Keratinocyte (primary cell): ENCODE measurements at regions not wholly inside any gene's neighbourhood (a gene's known extent, or its start where the extent isn't known, plus 50 kb on each side); places are given as distances from the start of the nearest gene placed in this dataset.

Experiments
- DNase-seq: peaks from one replicate; pipeline ENCODE4 v3.0.0-alpha.2; 2011; ENCODE audit warnings: low read depth, missing footprints, low spot score
- FAIRE-seq: peaks from 2 replicates; lab custom pipeline; 2011; peaks lifted over from hg19 to GRCh38; lab: Jason Lieb, UNC
- H2AFZ ChIP-seq: 2 replicates; pipeline ENCODE4 v1.6.0; 2012; ENCODE audit warnings: low read length, control low read depth, inconsistent platforms; ENCODE audit not compliant: control insufficient read depth
- H3K27ac ChIP-seq: 2 replicates; pipeline ENCODE4 v1.5.1; 2011; ENCODE audit warnings: low read length; ENCODE audit not compliant: control insufficient read depth, insufficient read depth
- H3K27me3 ChIP-seq: 3 replicates; pipeline ENCODE4 v1.6.0; 2011; ENCODE audit warnings: low read length; ENCODE audit not compliant: control insufficient read depth, insufficient read depth; ENCODE audit errors: extremely low read depth
- H3K36me3 ChIP-seq, 2 experiments: 2 replicates in 1 of 2; 3 replicates in 1 of 2; pipeline ENCODE4 v1.5.1; 2011; ENCODE audit warnings: low read length in 2 of 2, mild to moderate bottlenecking in 1 of 2; ENCODE audit not compliant: control insufficient read depth in 2 of 2, insufficient read depth in 2 of 2; ENCODE audit errors: extremely low read depth in 1 of 2
- H3K4me1 ChIP-seq: 3 replicates; pipeline ENCODE4 v1.5.1; 2011; ENCODE audit warnings: low read length; ENCODE audit not compliant: control insufficient read depth, insufficient read depth; ENCODE audit errors: extremely low read depth
- H3K4me2 ChIP-seq: 3 replicates; pipeline ENCODE4 v1.6.0; 2011; ENCODE audit warnings: low read depth, low read length; ENCODE audit not compliant: control insufficient read depth, insufficient read depth; ENCODE audit errors: extremely low read depth
- H3K4me3 ChIP-seq, 3 experiments: fragments of 200-600 bp in 1 of 3; sonication (generic) in 1 of 3; 2 replicates in 2 of 3; 3 replicates in 1 of 3; pipeline ENCODE4 v1.5.1; 2011 to 2016; ENCODE audit warnings: low read length in 3 of 3, mild to moderate bottlenecking in 3 of 3, control low read depth in 2 of 3, inconsistent platforms in 1 of 3, low read depth in 1 of 3, mixed read lengths in 1 of 3, mixed run types in 1 of 3, moderate library complexity in 1 of 3; ENCODE audit not compliant: control insufficient read depth in 2 of 3, insufficient read depth in 2 of 3; ENCODE audit errors: extremely low read depth in 1 of 3
- H3K79me2 ChIP-seq: 2 replicates; pipeline ENCODE4 v1.6.0; 2012; ENCODE audit warnings: low read length; ENCODE audit not compliant: control insufficient read depth, insufficient read depth
- H3K9ac ChIP-seq: 3 replicates; pipeline ENCODE4 v1.6.0; 2011; ENCODE audit warnings: low read length; ENCODE audit not compliant: control insufficient read depth, insufficient read depth; ENCODE audit errors: extremely low read depth
- H3K9me1 ChIP-seq: 3 replicates; pipeline ENCODE4 v1.6.0; 2011; ENCODE audit warnings: low read length; ENCODE audit not compliant: control insufficient read depth, insufficient read depth; ENCODE audit errors: extremely low read depth
- H3K9me3 ChIP-seq: 2 replicates; pipeline ENCODE4 v1.5.1; 2012; ENCODE audit warnings: low read depth, low read length; ENCODE audit not compliant: control insufficient read depth
- H4K20me1 ChIP-seq: 3 replicates; pipeline ENCODE4 v1.6.0; 2011; ENCODE audit warnings: low read length; ENCODE audit not compliant: control insufficient read depth, insufficient read depth; ENCODE audit errors: extremely low read depth
- EZH2 ChIP-seq: IDR thresholded peaks from one replicate; pipeline ENCODE4 v1.6.1; 2012; ENCODE audit warnings: inconsistent platforms, mild to moderate bottlenecking, low read length, moderate library complexity
- dilution Hi-C: fragments of 300-500 bp; cut with MboI; formaldehyde crosslinking; loops from one replicate; pipeline ENCODE4 v1.7.0; 2020; ENCODE audit warnings: low sequenced_read_pairs; ENCODE audit not compliant: extremely low pct_ligation_motif_present
- TF ChIP-seq, protein P1 (sequence below), 3 experiments: IDR thresholded peaks in 1 of 3; conservative IDR thresholded peaks in 1 of 3; optimal IDR thresholded peaks in 1 of 3; 2 replicates in 2 of 3; 3 replicates in 1 of 3; pipeline versions ENCODE3 to v1.5.1; 2011; ENCODE audit warnings: low read length in 3 of 3, mild to moderate bottlenecking in 3 of 3, moderate library complexity in 2 of 3, control low read depth in 1 of 3, inconsistent platforms in 1 of 3; ENCODE audit not compliant: insufficient read depth in 2 of 3; ENCODE audit errors: extremely low read depth in 1 of 3

DNA sequence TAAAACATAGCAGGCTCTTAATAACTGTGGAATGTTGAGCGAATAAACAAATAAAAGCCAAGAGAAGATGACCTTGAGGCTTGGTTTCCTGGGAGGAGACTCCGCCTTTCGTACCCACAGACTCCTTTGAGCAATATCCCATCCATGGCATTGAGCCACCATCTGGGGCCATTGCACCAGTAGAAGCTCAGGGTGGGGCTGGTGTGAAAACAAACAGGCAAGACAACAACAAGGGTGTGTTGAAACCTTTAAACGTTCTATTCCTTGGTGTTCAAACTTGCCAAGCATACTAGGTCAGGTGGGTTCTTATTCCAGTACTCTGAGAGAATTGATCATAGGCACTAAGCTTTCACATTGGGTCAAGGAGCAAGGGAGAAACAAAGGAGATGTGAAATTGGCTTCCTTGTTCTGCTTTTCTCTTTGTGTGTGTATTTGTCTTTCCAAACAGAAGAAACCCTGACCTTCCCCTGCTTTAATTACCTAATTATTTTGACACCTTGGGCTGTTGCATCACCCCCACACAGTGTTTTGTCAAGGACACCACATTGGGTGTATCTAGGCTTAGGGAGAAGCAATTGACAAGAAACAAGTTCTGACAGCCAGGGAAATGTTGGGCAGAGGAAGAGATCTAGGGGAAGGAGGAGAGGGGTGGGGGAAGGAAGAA lies 105.1 kb upstream of the BCL6 start:
- no peaks in the 10 kb centered on the region for H4K20me1 ChIP-seq
- H3K27ac ChIP-seq, result no peak overlapping the region
- H3K9me1 ChIP-seq, result no peaks in the 10 kb centered on the region
- dilution Hi-C loops, result no loop called here
- H3K36me3 ChIP-seq, result no peaks in the 10 kb centered on the region
- H3K27me3 ChIP-seq, result no peaks in the 10 kb centered on the region
- no peak for FAIRE-seq
- no peaks in the 10 kb centered on the region for H3K79me2 ChIP-seq
- H2AFZ ChIP-seq, result no peak overlapping the region
- peaks cover 4% of the 10 kb centered on the region for H3K9me3 ChIP-seq
- H3K4me1 ChIP-seq, result peaks cover 12% of the 10 kb centered on the region
- H3K4me2 ChIP-seq, result no peak overlapping the region
- no peak overlapping the region for H3K4me3 ChIP-seq
- no peak for DNase-seq
- H3K9ac ChIP-seq, result no peak overlapping the region
- no peak for TF ChIP-seq EZH2

- Histone ChIP-seq H2AFZ (peak overlapping the region; percentile 30), H3K4me1 (peaks cover 12% of the 10 kb centered on the region), H3K9me3 (peaks cover 4% of the 10 kb centered on the region), H3K9ac (no peak overlapping the region), H3K4me2 (peak overlapping the region; percentile 34), H3K79me2 (no peaks in the 10 kb centered on the region), H4K20me1 (no peaks in the 10 kb centered on the region), H3K27me3 (no peaks in the 10 kb centered on the region), H3K27ac (peak overlapping the region; percentile 50), H3K4me3 (no peak overlapping the region), H3K9me1 (no peaks in the 10 kb centered on the region), H3K36me3 (no peaks in the 10 kb centered on the region)
- FAIRE-seq (peak; percentile 63), DNase-seq (peak; percentile 38)
- TF ChIP-seq, protein P1, sequence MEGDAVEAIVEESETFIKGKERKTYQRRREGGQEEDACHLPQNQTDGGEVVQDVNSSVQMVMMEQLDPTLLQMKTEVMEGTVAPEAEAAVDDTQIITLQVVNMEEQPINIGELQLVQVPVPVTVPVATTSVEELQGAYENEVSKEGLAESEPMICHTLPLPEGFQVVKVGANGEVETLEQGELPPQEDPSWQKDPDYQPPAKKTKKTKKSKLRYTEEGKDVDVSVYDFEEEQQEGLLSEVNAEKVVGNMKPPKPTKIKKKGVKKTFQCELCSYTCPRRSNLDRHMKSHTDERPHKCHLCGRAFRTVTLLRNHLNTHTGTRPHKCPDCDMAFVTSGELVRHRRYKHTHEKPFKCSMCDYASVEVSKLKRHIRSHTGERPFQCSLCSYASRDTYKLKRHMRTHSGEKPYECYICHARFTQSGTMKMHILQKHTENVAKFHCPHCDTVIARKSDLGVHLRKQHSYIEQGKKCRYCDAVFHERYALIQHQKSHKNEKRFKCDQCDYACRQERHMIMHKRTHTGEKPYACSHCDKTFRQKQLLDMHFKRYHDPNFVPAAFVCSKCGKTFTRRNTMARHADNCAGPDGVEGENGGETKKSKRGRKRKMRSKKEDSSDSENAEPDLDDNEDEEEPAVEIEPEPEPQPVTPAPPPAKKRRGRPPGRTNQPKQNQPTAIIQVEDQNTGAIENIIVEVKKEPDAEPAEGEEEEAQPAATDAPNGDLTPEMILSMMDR (optimal IDR thresholded peaks at IDR 0.05 in 1 of 3, IDR thresholded peaks at IDR 0.05 in 1 of 3, conservative IDR thresholded peaks at IDR 0.05 in 1 of 3; ENCODE audit: extremely low read depth in 1 of 3, insufficient read depth in 2 of 3, low read length in 3 of 3), result no peak
- no peak for TF ChIP-seq EZH2
- dilution Hi-C loops, result no loop called here
These were observed 107.8 kb upstream of the BCL6 start for GRCh38 chr3:187852842-187853730.
